ENCODE measurements at regions not wholly inside any gene's neighbourhood (a gene's known extent, or its start where the extent isn't known, plus 50 kb on each side); places are given as distances from the start of the nearest gene placed in this dataset.

DNA sequence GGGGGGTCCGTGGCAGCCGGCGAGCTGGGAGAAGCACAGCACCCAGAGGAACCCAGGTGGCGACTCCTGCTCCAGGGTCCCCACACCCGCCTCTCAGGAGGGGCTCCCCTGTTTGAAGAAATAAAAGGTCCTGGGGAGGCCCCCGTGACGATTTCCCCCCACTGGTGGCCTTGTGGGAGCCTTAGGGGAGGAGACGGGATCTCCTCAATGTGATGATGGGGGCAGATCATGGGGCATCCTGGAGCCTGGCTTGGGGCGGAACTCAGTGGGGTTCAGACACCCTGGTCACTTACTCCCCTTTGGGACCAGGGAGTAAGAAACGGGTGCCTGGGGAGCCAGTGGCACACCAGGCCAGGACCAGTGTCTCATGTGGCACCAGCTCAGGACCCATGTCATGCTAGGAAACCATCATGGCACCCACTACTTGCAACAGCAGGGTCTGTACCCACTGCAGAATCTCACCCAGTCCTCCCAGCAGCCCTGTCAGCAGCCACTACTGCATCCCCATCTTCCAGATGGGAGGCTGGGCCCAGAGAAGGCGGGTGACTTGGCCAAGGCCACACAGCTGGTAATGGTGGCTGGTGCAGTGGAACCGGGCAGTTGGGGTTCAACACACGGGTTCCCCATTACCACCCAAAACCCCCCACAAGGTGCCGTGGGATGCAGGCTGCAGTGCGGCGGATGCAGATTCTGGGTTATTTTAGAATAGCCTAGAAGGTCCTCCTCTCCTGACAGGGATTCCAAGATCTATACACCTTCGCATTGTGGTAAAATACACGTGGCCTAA is 130.7 kb downstream of the CTTN start:
- Mint-ChIP-seq H3K27me3 (peaks cover 0 to 7% of the 10 kb centered on the region in 2 donors), H3K36me3 (no peaks in the 10 kb centered on the region), H3K4me1 (ENCODE audit: low read depth in 2 of 2) (no peaks in the 10 kb centered on the region), H3K27ac (no peak overlapping the region), H3K9me3 (no peaks in the 10 kb centered on the region), H3K4me3 (no peak overlapping the region)
- ATAC-seq (no peak), DNase-seq (ENCODE audit: low spot score) (peak; percentile 54)

DNA sequence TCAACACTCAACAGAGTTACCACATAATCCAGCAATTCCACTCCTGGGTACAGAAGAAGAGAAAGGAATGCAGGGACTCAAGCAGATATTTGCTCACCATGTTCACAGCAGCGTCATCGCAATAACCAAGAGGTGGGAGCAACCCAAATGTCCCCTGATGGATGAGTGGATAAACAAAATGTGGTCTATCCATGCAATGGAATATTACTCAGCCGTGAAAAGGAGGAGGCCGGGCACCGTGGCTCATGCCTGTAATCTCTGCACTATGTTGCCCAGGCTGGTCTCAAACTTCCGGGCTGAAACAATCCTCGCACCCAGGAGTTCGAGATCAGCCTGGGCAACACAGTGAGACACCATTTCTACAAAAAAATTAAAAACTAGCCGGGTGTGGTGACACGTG is 131.7 kb downstream of the CTTN start:
- H3K4me3 Mint-ChIP-seq = no peak overlapping the region
- peak; percentile 23 for DNase-seq (ENCODE audit: low spot score)
- no peaks in the 10 kb centered on the region for H3K36me3 Mint-ChIP-seq
- no peaks in the 10 kb centered on the region for H3K4me1 Mint-ChIP-seq (ENCODE audit: low read depth in 2 of 2)
- H3K27me3 Mint-ChIP-seq = peaks cover 3 to 7% of the 10 kb centered on the region in 2 donors
- ATAC-seq = no peak
- H3K9me3 Mint-ChIP-seq = no peaks in the 10 kb centered on the region
- no peak overlapping the region for H3K27ac Mint-ChIP-seq

DNA sequence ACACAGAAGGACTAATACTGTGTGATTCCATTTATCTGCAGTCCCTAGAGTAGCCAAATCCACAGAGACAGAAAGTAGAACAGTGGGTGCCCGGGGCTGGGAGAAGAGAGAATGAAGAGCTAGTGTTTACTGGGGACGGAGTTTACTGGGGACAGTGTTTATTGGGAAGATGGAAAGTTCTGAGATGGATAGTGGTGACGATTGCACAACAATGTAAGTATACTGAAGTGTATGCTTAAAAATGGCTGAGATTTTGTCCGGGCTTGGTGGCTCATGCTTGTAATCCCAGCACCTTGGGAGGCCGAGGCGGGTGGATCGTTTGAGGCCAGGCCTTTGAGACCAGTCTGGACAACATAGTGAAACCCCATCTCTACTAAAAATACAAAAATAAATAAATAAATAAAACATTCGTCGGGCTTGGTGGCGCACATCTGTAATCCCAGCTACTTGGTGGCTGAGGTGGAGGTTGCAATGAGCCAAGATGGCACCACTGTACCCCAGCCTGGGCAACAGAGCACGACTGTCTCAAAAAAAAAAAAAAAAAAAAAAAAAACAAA is 132.4 kb downstream of the CTTN start:
- Mint-ChIP-seq H3K4me3 (no peak overlapping the region), H3K27me3 (peaks cover 8 to 10% of the 10 kb centered on the region in 2 donors), H3K36me3 (no peaks in the 10 kb centered on the region), H3K9me3 (no peaks in the 10 kb centered on the region), H3K4me1 (ENCODE audit: low read depth in 2 of 2) (no peaks in the 10 kb centered on the region), H3K27ac (no peak overlapping the region)
- DNase-seq (ENCODE audit: low spot score) (no peak), ATAC-seq (no peak)

DNA sequence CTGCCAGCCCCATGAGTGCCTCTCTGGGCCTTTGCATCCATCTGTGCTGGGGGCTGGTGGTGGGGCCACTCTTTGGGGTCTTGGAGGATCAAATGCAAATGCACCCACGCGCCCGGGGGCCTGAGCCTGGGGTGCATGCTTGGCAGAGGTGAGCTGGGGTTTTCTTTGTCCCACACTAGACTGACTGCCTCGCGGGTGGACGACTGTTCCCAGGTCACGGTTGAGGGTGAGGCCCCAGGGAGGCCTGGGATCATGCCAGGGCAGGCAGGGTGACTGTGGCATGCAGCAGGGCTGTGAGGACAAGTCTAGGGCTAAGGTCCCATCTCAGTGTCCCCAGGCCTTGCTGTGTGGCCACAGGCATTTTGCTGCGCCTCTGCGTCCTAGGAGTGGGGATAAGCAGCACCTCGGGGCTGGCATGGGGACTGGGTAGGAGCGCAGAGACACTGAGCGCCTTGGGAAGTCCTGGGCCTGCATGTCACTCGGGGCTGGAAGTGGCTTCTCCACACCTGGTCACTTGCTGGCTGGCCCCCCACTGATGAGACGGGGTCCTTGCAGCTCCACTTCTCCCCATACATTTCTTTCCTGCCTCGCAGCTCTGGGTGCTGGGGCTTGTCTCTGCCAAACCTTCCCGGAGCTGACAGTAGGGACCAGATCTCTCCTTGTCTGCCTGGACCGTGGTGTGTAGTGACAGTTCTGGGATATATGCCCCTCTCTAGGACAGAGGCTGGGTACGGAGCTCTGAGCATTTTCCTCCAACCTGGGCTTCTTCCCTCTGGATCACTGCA is 133.1 kb downstream of the CTTN start:
- Mint-ChIP-seq H3K27ac (no peak overlapping the region), H3K27me3 (peaks cover 8 to 10% of the 10 kb centered on the region in 2 donors), H3K4me3 (no peak overlapping the region), H3K9me3 (no peaks in the 10 kb centered on the region), H3K4me1 (ENCODE audit: low read depth in 2 of 2) (no peaks in the 10 kb centered on the region), H3K36me3 (no peaks in the 10 kb centered on the region)
- ATAC-seq = no peak
- DNase-seq (ENCODE audit: low spot score) = no peak

DNA sequence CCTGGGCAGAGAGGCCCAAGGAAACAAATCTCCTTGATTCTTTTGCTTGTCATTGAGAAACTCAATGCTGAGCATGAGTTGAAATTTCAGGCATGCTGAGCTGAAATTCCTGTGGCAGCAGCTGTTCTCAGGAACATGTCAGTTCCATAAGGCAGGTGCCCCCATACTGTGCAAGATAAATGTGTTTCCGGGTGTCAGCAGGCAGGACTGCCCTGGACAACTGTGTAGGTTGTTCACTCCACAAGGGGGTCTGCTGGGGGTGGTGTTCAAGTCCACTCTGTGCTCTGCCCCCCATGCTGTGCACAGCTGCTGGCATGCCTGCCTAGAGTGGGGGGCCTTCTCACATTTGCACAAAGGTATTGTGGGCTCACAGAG is 133.7 kb downstream of the CTTN start:
- Mint-ChIP-seq H3K27ac (no peak overlapping the region), H3K9me3 (no peaks in the 10 kb centered on the region), H3K4me1 (ENCODE audit: low read depth in 2 of 2) (no peaks in the 10 kb centered on the region), H3K36me3 (no peaks in the 10 kb centered on the region), H3K27me3 (peaks cover 8 to 10% of the 10 kb centered on the region in 2 donors), H3K4me3 (no peak overlapping the region)
- ATAC-seq (no peak), DNase-seq (ENCODE audit: low spot score) (no peak)

DNA sequence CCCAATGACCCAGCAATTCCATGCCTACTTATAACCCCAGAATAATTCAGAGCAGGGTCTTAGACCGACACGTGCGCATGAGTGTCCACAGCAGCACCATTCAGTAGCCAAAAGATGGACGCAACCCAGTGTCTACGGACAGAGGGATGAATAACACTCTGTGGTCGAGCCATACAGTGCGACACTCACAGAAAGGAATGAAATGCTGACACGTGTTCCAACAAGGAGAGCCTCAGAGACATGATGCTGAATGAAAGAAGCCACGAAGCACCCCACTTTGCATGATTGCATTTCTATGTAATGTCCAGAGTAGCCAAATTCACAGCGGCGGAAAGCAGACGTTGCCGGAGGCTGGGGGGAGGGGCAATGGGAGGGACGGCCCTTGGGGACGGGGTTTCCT is 134.4 kb downstream of the CTTN start:
- no peaks in the 10 kb centered on the region for H3K4me1 Mint-ChIP-seq (ENCODE audit: low read depth in 2 of 2)
- no peak overlapping the region for H3K4me3 Mint-ChIP-seq
- ATAC-seq (no peak), DNase-seq (ENCODE audit: low spot score) (no peak)
- H3K27me3 Mint-ChIP-seq = peaks cover 8 to 10% of the 10 kb centered on the region in 2 donors
- no peaks in the 10 kb centered on the region for H3K36me3 Mint-ChIP-seq
- H3K27ac Mint-ChIP-seq = no peak overlapping the region
- no peaks in the 10 kb centered on the region for H3K9me3 Mint-ChIP-seq

DNA sequence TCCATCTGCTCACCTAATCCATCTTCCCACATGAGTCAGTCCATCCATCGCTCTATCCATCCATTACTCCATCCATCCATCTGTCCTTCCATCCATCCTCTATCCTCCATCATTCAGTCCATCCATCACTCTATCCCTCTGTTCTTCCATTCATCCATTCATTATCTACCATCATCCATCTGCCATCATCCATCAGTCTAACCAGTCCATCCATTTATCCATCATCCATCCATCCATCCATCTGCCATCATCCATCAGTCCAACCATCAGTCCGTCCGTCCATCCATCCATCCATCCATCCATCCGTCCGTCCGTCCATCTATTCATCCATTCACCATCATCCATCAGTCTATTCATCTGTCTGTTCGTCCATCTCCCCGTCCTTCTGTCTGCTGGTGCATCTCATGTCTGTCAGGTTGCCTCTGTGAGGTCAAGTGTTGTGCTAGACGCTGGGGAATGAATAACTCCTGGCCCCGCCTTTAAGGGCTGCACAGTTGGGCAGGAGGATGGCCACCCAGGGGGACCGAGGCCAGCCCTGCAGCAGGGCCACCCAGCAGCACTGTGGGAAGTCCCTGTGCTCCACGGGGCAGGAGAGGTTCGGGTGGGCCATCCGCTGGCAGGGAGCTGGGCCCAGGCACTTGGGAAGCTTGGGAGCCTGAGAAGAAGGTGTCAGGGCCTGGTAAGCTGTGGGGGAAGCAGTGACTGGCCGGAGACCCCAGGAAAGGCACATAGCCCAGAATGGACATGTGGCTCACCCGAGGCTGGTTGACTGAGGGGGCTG is 137.1 kb downstream of the CTTN start:
- ATAC-seq (no peak), DNase-seq (ENCODE audit: low spot score) (peak; percentile 15)
- Mint-ChIP-seq H3K27me3 (peaks cover 7 to 8% of the 10 kb centered on the region in 2 donors), H3K36me3 (no peaks in the 10 kb centered on the region), H3K4me3 (no peak overlapping the region), H3K9me3 (no peaks in the 10 kb centered on the region), H3K4me1 (ENCODE audit: low read depth in 2 of 2) (no peaks in the 10 kb centered on the region), H3K27ac (no peak overlapping the region)

DNA sequence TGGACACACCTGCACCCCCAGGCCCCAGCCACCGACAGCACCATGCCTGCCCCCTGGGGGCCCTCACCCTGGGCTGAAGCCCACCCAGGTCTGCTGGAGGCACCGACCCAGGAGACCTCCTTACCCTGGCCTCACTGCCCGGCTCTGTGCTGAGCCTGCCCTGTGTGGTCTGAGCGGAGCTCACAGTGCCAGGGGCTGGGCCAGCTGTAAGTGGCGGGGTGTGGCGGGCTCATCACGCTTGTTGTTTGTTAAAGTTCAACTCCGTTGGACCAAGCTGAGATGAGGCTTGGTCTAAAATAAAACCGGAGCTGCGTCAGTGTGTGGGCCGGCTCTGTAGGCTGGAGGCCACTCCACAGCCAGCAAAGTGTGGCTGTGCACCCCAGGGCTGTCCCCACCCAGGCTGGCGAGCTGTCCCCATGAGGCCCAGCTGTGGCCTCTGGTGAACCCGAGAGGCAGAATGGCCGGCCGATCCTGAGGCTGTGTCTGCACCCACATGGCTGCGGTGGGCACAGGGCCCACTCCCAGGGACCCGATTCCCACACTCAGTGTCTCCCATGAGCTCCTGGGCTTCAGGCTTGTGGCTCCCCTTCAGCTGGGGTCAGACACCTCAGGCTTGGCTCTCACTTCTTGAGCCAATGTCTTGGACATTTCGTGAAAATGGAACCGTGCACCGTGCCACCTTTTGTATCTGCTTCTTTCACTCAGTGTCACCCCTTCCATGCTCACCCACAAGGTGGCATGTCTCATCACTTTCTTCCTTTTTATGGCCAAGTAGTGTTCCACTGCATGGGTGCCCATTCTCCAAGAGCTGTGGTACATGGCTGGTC is 137.9 kb downstream of the CTTN start:
- Mint-ChIP-seq H3K27ac (no peak overlapping the region), H3K4me1 (ENCODE audit: low read depth in 2 of 2) (no peaks in the 10 kb centered on the region), H3K4me3 (no peak overlapping the region), H3K36me3 (no peaks in the 10 kb centered on the region), H3K9me3 (no peaks in the 10 kb centered on the region), H3K27me3 (peaks cover 7 to 8% of the 10 kb centered on the region in 2 donors)
- DNase-seq (ENCODE audit: low spot score) (peak; percentile 37), ATAC-seq (peak; percentile 25 to 29)

DNA sequence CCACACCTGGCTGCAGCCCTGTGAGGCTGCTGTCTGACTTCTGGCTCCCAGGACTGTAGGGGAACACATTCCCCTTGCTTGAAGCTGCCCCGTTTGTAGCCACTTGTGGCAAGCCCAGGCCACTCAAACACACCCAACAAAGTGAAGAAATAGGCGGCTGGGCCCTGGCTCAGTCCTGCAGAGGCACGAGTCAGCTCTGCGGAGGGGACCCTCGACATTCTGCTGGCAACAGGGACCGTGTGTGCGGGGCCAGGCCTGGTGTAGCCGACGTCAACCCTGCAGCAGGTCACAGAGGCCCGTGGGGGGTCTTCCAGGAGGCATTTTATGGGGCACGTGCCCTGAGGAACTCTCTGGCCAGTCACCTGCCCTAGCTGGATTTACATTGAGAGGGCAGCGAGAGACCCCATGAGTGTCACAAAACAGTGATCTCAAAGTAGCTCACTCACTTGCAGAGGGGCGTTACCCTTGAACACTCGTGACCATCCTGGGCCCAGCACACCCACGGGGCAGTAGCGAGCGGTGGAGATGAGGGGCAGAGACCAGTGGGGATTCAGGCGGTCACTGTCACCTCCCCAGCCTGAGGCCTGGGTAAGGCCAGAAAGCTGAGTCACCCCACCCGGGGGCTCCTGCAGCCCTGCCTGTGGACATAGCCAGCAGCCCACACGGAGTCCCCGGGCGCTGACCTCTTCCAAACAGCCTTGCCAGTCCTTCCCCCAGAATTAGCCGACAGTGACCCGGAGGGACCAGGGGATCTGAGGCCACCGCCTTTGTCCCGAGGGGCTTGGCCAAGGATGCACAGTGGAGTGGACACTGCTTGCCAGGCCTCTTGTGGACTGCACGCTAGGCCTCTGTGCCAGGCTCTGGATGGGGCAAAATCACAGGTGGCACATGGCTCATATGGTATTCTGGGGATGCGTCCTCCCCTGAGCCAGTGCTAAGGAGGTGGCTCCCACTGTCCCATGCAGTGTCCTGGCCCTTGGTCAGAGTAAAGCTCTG is 139.5 kb downstream of the CTTN start:
- no peak overlapping the region for H3K27ac Mint-ChIP-seq
- H3K4me1 Mint-ChIP-seq (ENCODE audit: low read depth in 2 of 2) = no peaks in the 10 kb centered on the region
- H3K4me3 Mint-ChIP-seq = no peak overlapping the region
- no peaks in the 10 kb centered on the region for H3K36me3 Mint-ChIP-seq
- peak; percentile 41 for DNase-seq (ENCODE audit: low spot score)
- H3K9me3 Mint-ChIP-seq = no peaks in the 10 kb centered on the region
- peak in 1 of 2 donors; percentile 2 for ATAC-seq
- H3K27me3 Mint-ChIP-seq = peaks cover 7 to 8% of the 10 kb centered on the region in 2 donors

DNA sequence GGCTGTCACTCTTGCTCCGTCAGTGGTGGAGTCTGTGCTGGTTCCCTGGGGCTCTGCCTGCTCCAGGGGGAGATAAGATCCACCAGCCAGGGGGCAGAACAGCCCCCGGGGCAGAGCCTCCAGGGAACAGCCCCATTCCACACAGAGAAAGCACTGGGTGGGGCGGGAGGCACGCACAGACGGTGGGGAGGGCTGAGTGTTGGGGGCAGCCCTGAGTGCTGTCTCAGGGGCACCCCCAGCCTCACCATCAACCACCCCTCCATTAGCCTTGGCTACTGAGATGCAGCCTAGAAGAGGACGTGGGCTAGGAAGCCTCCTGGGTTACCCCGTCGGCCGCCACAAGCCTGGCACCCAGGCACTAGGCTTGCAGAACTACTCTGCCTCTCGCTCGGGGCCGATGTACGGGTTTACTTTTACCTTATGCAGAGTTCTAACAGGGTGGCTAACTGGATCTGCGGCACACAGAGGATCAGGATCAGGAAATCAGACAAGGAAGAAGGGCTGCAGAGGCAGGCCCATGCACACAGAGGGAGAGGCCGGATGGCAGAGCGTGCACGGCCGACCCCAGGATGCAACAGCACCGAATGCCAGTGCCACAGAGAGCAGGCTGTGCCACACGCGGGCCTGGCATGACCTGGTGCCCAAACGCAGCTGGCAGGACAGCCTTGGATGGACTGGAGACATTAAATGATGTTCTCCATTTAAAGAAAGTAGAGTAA is 140.5 kb downstream of the CTTN start:
- Mint-ChIP-seq H3K4me3 (no peak overlapping the region), H3K27ac (no peak overlapping the region), H3K4me1 (ENCODE audit: low read depth in 2 of 2) (no peaks in the 10 kb centered on the region), H3K9me3 (no peaks in the 10 kb centered on the region), H3K36me3 (no peaks in the 10 kb centered on the region), H3K27me3 (peaks cover 4 to 8% of the 10 kb centered on the region in 2 donors)
- peak; percentile 44 for DNase-seq (ENCODE audit: low spot score)
- no peak for ATAC-seq

DNA sequence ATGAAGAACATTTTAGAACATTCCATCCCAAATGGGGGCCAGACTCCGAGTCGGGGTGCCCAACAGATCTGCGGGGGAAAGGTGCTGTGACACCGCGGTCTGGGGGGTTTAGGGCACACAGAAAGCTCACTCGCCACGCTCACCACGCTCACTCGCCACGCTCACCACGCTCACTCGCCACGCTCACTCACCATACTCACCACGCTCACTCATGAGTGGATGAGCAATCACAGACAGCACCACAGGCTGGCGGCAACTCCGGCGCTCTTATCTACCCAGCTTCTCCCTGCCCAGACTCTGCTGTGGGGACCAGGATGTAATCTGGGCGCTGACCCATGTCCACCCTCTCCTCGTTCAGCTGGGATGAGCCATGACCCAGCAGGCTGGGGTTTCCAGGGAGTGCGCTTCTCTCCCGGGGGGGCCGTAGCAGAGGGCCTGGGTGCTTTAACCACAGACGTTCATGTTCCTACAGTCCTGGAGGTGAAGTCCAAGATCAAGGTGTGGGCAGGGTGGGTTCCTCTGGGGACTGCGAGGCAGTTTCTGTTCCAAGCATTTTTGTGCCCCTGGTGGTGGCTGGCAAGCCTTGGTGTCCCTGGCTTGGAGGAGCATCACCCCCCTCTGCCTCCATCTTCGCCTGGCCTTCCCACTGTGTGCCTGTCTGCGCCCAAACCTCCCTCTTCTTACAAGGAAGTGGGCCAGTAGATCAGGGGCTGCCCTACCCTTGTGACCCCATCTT is 141.2 kb downstream of the CTTN start:
- ATAC-seq (no peak), DNase-seq (ENCODE audit: low spot score) (peak; percentile 41)
- Mint-ChIP-seq H3K36me3 (no peaks in the 10 kb centered on the region), H3K9me3 (no peaks in the 10 kb centered on the region), H3K4me3 (no peak overlapping the region), H3K4me1 (ENCODE audit: low read depth in 2 of 2) (no peaks in the 10 kb centered on the region), H3K27ac (no peak overlapping the region), H3K27me3 (peaks cover 3 to 8% of the 10 kb centered on the region in 2 donors)

All from natural killer cell treated with Interleukin-12 subunit alpha and Interleukin-12 subunit beta and Interleukin-15 and Interleukin-18, amount 100 ng/mL, for 72 hours (primary cell).